Left lung (tissue), 4 donors: ENCODE measurements at regions not wholly inside any gene's neighbourhood (a gene's known extent, or its start where the extent isn't known, plus 50 kb on each side); places are given as distances from the start of the nearest gene placed in this dataset.

Source experiments
- ATAC-seq: fragments of 200-7000 bp; cut with Tn5 transposase; one replicate; pipeline ENCODE4 v1.9.1; 2020; ENCODE audit warnings: moderate library complexity
- DNase-seq, 4 donors: peaks; one replicate each; pipeline ENCODE4 v3.0.0-alpha.2; 2013 to 2020
- H3K27ac ChIP-seq, 2 donors: fragments of 200-600 bp; sonication (generic) in 1 of 2; one replicate each; pipeline versions ENCODE4 v1.5.0 to v1.8.0; 2020 to 2021
- H3K27me3 ChIP-seq, 2 donors: fragments of 200-600 bp; sonication (generic) in 1 of 2; one replicate each; pipeline versions ENCODE4 v1.5.0 to v1.8.0; 2020 to 2021
- H3K36me3 ChIP-seq, 2 donors: fragments of 200-600 bp; sonication (generic) in 1 of 2; one replicate each; pipeline versions ENCODE4 v1.5.0 to v1.8.0; 2020 to 2021
- H3K4me1 ChIP-seq, 2 donors: fragments of 200-600 bp; one replicate each; pipeline ENCODE4 v1.8.0; 2021
- H3K4me3 ChIP-seq, 2 donors: fragments of 200-600 bp; sonication (generic) in 1 of 2; one replicate each; pipeline versions ENCODE4 v1.5.0 to v1.8.0; 2020 to 2021; ENCODE audit warnings: mild to moderate bottlenecking in 1 of 2
- H3K9me3 ChIP-seq, 2 donors: fragments of 200-600 bp; sonication (generic) in 1 of 2; one replicate each; pipeline versions ENCODE4 v1.5.0 to v1.8.0; 2020 to 2021
- intact Hi-C, 2 donors: fragments of 100-400 bp; cut with DNase I; formaldehyde crosslinking; loops; one replicate each; pipeline versions ENCODE4 v1.11.2 to v1.14.2; 2022
- TF ChIP-seq, protein P1 (sequence below), 2 donors: fragments of 200-600 bp; sonication (generic) in 1 of 2; IDR thresholded peaks; one replicate each; pipeline versions ENCODE4 v1.5.0 to v1.8.0; 2021; ENCODE audit warnings: antibody characterized with exemption in 2 of 2
- donor health status: DM: no; HTN: yes; CAD: no.
- donor health status: DM: no; HTN: no; CAD: no.

DNA sequence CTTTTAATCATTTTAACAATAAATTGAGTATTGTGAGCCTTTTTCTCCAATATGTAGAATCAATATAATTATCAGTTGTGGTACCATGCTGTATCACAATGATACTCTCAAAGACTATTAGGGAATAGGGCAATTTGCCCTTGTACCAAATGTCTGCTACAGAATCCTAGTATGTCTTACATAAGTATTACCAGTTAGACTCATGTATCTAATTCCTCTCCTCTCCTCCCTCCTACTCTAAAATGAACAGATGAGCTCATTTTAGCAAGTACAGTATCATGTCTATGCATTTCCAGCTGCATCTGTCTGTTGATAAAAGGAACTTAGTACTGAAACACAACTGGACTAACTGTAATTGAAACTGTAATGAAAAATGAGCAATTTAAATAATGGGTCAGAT lies 124.3 kb upstream of the ATP11B start:
- intact Hi-C loops: no loop called here
- Histone ChIP-seq H3K27ac (no peak overlapping the region), H3K9me3 (no peaks in the 10 kb centered on the region), H3K36me3 (no peaks in the 10 kb centered on the region), H3K27me3 (peaks cover 0 to 13% of the 10 kb centered on the region in 2 donors), H3K4me3 (no peak overlapping the region), H3K4me1 (no peaks in the 10 kb centered on the region)
- DNase-seq (no peak), ATAC-seq (no peak)
- TF ChIP-seq, protein P1, sequence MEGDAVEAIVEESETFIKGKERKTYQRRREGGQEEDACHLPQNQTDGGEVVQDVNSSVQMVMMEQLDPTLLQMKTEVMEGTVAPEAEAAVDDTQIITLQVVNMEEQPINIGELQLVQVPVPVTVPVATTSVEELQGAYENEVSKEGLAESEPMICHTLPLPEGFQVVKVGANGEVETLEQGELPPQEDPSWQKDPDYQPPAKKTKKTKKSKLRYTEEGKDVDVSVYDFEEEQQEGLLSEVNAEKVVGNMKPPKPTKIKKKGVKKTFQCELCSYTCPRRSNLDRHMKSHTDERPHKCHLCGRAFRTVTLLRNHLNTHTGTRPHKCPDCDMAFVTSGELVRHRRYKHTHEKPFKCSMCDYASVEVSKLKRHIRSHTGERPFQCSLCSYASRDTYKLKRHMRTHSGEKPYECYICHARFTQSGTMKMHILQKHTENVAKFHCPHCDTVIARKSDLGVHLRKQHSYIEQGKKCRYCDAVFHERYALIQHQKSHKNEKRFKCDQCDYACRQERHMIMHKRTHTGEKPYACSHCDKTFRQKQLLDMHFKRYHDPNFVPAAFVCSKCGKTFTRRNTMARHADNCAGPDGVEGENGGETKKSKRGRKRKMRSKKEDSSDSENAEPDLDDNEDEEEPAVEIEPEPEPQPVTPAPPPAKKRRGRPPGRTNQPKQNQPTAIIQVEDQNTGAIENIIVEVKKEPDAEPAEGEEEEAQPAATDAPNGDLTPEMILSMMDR (IDR thresholded peaks at IDR 0.05): no peak

DNA sequence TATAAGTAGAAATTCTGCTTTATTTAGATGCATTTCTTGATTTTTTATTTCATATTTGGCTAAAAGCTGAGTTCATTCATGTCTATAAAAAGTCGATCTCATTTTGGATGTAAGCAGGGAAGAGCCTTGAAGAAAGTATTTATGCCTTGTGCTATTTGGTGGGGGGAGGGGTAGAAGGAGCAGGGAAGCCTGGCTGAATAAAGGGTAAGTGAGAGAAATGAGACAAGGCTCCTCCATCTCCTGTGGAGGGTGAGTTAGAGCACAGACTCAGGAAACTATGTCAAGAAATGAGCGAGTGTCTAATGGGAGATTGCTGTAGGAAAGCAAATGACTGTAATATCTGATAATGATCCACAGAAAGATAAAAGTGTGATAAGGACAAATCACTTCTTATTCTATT lies 121.8 kb upstream of the ATP11B start:
- ATAC-seq (no peak), DNase-seq (no peak)
- Histone ChIP-seq H3K9me3 (no peaks in the 10 kb centered on the region), H3K36me3 (no peaks in the 10 kb centered on the region), H3K4me3 (no peak overlapping the region), H3K27me3 (peaks cover 0 to 33% of the 10 kb centered on the region in 2 donors), H3K4me1 (no peaks in the 10 kb centered on the region), H3K27ac (no peak overlapping the region)
- TF ChIP-seq, protein P1 (IDR thresholded peaks at IDR 0.05): no peak
- intact Hi-C loops: no loop called here

DNA sequence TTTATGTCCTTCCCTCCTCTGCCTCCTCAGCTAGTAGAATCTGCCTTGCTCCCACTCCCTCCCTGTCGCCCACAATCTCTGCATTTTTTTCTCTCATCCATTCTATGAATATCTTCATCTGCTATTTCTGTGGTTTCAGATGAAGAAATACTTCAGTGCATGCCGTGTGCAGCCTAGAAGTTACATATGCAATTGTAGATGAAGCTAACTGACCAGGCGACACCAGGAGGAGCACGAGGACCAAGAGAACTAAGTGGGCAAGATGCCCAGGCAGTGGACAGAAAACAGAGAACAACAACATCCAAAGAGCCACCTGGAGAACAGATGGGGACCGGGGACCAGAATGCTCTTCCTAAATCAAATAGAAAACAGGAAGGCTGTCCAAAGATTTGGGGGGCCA lies 121.4 kb upstream of the ATP11B start:
- no peak overlapping the region for H3K27ac ChIP-seq
- no peaks in the 10 kb centered on the region for H3K4me1 ChIP-seq
- DNase-seq (no peak), ATAC-seq (no peak)
- intact Hi-C loops: no loop called here
- no peaks in the 10 kb centered on the region for H3K9me3 ChIP-seq
- TF ChIP-seq, protein P1 (IDR thresholded peaks at IDR 0.05): no peak
- H3K27me3 ChIP-seq: peaks cover 0 to 37% of the 10 kb centered on the region in 2 donors
- no peak overlapping the region for H3K4me3 ChIP-seq
- no peaks in the 10 kb centered on the region for H3K36me3 ChIP-seq

DNA sequence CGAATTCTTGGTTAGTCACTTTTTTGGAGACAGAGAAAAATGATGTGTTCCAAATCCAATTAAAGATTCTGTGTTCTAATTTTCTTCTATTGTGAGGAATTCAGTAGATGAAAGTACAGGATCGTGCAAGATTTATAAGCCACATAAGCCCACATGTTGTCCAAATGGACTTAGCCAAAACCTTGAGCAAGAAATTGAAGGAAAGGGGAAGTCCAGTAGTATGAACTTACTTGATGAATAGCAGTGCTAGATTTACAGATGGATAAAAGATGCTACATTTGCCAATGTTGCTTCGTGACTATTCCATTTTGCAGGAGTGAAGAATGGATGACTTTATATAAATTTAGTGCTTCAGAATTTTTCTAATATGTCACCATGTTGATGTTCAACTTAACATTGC lies 120.0 kb upstream of the ATP11B start:
- intact Hi-C loops: no loop called here
- TF ChIP-seq, protein P1 (IDR thresholded peaks at IDR 0.05): no peak
- DNase-seq: no peak
- H3K27me3 ChIP-seq: peaks cover 0 to 42% of the 10 kb centered on the region in 2 donors
- H3K9me3 ChIP-seq: no peaks in the 10 kb centered on the region
- H3K36me3 ChIP-seq: no peaks in the 10 kb centered on the region
- no peak overlapping the region for H3K27ac ChIP-seq
- no peak overlapping the region for H3K4me3 ChIP-seq
- ATAC-seq: no peak
- no peaks in the 10 kb centered on the region for H3K4me1 ChIP-seq

DNA sequence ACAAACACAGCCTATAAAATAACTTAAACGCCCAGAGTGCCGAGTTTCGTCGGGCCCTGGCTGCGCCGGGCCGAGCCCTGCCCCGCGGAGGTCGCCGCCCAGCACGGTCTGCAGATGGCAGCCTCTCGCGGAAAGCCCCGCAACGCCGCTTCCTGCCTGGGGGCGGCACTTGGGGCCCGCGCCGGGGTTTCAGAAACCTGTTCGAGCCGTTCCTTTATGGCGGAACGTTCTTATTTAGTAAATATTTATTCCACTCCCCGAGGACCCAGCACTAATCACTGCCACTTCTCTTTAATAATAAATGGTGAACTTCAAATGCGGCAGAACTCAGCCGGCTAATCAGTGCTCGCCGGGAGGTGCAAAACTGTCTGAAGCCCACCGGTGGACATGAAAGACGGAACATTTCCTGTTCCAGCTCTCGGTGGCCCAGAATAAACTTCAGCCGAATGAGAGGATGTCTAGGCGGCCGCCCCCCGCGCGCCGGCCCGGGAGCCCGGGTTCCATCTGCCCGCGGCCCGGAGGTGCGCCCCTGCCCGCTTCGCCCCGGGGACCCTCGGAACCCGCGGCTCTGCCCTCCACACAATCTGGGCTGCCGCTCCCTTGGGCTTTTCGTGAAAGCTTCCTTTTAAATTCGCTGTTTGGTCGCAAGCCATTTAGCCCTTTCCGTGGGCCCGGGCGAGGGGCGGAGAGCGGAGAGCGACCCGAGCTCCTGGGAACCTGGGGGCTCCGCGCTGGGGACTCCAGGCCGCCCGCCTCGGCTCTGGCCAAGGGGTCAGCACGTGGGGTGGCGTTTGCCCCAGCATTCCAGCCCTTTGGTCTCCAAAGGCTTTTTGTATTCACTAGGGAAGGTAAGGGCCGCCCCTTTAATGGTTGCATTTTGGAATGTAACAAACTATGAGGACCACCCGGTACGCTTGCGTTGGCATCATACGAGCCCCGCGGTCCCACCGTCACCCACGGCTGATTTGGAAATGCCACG lies 110.8 kb upstream of the ATP11B start:
- Histone ChIP-seq H3K27me3 (peaks cover 22 to 60% of the 10 kb centered on the region in 2 donors), H3K4me3 (peak overlapping the region; percentile 40 to 50), H3K27ac (no peak overlapping the region), H3K4me1 (peaks cover 0 to 18% of the 10 kb centered on the region in 2 donors), H3K36me3 (no peaks in the 10 kb centered on the region), H3K9me3 (no peaks in the 10 kb centered on the region)
- ATAC-seq (peak; percentile 82), DNase-seq (peak; percentile 34 to 89 (median 63))
- intact Hi-C loops: loop anchor here in 1 of 2 donors (5.0 kb wide), 1 partner anchor 970 kb away; the partner anchor contains the start of gene SOX2
- TF ChIP-seq, protein P1 (IDR thresholded peaks at IDR 0.05): peak in 1 of 2 donors; percentile 23
